Fibroblast of peridontal ligament (primary cell): ENCODE measurements at regions not wholly inside any gene's neighbourhood (a gene's known extent, or its start where the extent isn't known, plus 50 kb on each side); places are given as distances from the start of the nearest gene placed in this dataset.
"Not testable (repeated sequence)": the region's sequence is repeated elsewhere in the genome, so short reads cannot be mapped to it uniquely, and the experiment has no call there.

Source experiments
- DNase-seq: peaks from one replicate; pipeline ENCODE4 v3.0.0-alpha.2; 2010; ENCODE audit errors: extremely low read depth

GRCh38 chr2:131828164-131828561 is 300.5 kb downstream of the CCDC74A start:
- no peak for DNase-seq

GRCh38 chr2:131828633-131829455 is 301.2 kb downstream of the CCDC74A start:
- DNase-seq, result not testable (repeated sequence)

- DNase-seq, result not testable (repeated sequence)
These were observed 302.0 kb downstream of the CCDC74A start for GRCh38 chr2:131829456-131830241.

- not testable (repeated sequence) for DNase-seq
These were observed 302.7 kb downstream of the CCDC74A start for GRCh38 chr2:131830242-131830945.

DNA sequence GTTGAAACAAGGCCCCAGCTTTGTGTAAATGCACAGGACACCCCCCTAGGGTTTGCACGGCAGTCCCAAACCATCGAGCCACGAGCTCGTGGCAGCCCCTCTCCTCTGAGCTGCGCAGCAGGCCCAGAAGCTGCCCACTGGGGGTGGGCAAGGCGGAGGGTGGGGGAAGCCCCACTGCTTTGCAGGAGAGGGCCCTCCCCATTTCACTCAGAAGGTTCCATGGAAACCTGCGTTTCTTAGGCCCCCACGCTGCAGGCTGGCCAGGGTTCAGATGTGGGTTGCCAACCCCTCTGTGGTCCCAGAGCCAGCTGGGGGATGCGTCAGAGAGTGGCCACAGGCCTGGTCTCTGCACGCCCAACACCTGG is 303.2 kb downstream of the CCDC74A start:
- not testable (repeated sequence) for DNase-seq

- not testable (repeated sequence) for DNase-seq
These were observed 303.9 kb downstream of the CCDC74A start for GRCh38 chr2:131831450-131832208.

DNA sequence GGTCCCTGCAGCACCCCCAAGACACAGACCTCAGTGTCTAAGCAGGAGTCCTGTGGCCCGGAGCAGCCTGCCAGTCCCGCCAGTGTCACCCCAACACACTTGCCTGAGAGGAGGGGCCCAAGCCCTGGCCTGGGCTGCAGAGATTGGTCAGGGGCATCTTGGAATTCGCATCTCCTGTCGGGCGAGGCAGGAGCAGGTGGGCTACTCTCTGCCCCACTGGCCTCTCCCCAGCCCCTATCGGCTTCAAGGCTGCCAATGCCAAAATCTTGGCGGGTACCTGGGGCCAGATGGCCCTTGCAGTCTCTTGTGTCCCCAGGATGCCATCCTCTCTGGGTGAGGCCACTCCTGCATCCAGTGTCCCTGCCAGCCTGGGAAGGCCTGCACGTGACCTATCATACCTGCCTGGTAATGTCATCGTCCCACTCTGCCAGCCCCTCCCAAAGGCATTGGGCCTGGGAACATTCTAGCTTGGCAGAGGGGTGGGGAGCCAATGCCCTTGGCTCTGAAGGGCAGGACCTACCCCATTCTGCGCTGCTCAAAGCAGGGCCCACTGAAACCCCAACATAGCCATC is 304.6 kb downstream of the CCDC74A start:
- not testable (repeated sequence) for DNase-seq

- not testable (repeated sequence) for DNase-seq
These were observed 305.2 kb downstream of the CCDC74A start for GRCh38 chr2:131832917-131833316.

- not testable (repeated sequence) for DNase-seq
These were observed 305.9 kb downstream of the CCDC74A start for GRCh38 chr2:131833367-131834202.

DNA sequence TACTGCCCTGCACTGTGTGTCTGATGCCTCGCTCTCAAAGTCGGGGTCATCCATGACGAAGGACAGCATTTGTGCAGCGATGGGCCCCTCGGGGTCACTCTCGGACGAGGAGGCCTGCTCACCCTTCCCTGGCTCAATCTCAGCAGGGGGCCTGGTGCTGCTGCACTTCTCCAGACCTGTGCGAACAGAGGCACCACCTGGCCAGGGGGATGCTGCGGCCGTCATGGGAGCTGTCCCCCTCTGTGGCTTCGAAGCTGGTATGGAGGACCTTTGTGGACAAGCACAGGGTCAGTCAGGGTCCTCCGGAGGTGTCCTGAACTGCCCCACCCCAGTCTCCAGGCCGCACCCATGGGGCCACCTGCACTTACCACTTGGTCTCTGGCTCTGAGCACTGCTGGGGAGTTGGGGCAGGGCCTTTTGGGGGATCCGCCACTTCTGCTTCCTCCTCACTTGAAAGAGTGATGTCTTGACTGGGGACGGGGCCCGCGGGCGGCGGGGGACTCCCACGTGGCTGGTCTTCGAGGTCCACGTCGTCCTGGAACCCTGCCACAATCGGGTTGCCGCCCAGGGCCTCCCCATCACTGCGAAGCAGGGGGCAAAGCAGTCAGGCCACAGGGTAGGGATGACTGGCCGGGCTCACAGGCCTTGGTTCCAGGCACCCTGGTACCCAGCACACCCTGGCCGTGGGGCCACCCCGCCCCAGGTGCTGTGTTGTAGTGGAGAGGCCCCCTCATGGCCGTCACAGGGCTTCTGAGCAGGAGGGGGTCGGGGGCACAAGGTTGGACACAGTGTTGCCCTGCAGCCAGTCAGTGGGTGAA is 306.7 kb downstream of the CCDC74A start:
- not testable (repeated sequence) for DNase-seq

GRCh38 chr2:131835022-131835421 is 307.3 kb downstream of the CCDC74A start:
- not testable (repeated sequence) for DNase-seq

- DNase-seq, result no peak
These were observed 308.0 kb downstream of the CCDC74A start for GRCh38 chr2:131835621-131836091.

GRCh38 chr2:131836116-131836515 is 308.4 kb downstream of the CCDC74A start:
- not testable (repeated sequence) for DNase-seq

DNA sequence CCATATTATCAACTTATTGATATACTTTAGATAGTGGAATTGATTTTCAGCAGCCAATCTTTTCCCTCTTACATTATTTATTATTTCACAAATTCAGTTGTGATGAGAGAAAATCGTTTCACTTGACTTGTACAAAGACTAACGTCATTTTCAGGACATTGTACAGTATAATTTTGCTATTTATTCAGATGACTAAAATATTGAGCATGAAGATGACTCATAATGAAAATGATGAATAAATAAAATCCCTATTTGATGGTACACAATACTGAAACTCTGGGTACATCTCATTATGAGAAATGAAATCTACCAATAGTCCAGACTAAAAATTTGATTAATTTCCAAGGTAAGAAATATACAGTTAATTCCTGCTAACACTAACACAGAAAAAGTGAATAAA is 316.4 kb downstream of the CCDC74A start:
- not testable (repeated sequence) for DNase-seq

DNA sequence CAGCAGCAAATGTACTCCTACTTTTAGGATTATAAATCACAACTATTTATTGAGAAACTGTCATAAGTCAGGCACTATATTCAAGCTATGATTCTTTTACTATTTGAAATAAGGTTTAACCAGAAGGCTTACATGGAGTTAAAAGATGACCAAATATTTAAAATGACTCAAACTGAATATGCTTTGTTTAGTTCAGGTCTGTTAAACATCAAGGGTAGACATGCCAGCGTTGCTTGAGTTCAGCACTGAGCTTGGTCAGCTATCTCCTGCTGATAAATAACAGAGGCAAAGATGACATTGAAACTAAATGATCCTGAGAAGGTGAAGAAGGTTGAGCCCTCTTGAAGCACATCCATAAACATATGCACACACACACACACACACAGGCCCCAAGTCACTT is 305.6 kb downstream of the ANKRD30BL start:
- DNase-seq, result not testable (repeated sequence)

- peak; percentile 4 for DNase-seq
These were observed 303.6 kb downstream of the ANKRD30BL start for GRCh38 chr2:131858197-131858596.
